Liver (tissue), 3 donors: ENCODE measurements at regions not wholly inside any gene's neighbourhood (a gene's known extent, or its start where the extent isn't known, plus 50 kb on each side); places are given as distances from the start of the nearest gene placed in this dataset.

ENCODE experiments used
- RAD21 ChIP-seq, 2 donors: IDR thresholded peaks; 2 replicates each; pipeline ENCODE4 v1.6.1; 2016; ENCODE audit warnings: antibody characterized with exemption in 2 of 2, mild to moderate bottlenecking in 2 of 2
- RXRA ChIP-seq, 2 donors: IDR thresholded peaks; 2 replicates each; pipeline ENCODE4 v1.6.1; 2017 to 2018; ENCODE audit warnings: antibody characterized with exemption in 2 of 2, mild to moderate bottlenecking in 1 of 2
- TAF1 ChIP-seq: conservative IDR thresholded peaks from 2 replicates; pipeline ENCODE4 v1.6.1; 2016; ENCODE audit warnings: antibody characterized with exemption, mild to moderate bottlenecking
- YY1 ChIP-seq: IDR thresholded peaks from 2 replicates; pipeline ENCODE4 v1.6.1; 2016; ENCODE audit warnings: antibody characterized with exemption, mild to moderate bottlenecking
- TF ChIP-seq, protein P1 (sequence below): fragments of 150-350 bp; IDR thresholded peaks from 2 replicates; pipeline ENCODE4 v1.5.1; 2017; ENCODE audit warnings: improper control_type of control experiment, low read depth, low read length; ENCODE audit not compliant: missing input control
- TF ChIP-seq, protein P2 (sequence below): IDR thresholded peaks from 2 replicates; pipeline ENCODE4 v1.6.1; 2016; ENCODE audit warnings: antibody characterized with exemption
- TF ChIP-seq, protein P3 (sequence below): IDR thresholded peaks from 2 replicates; pipeline ENCODE4 v1.6.1; 2016; ENCODE audit warnings: antibody characterized with exemption
- donor health status: healthy.
- donor health status: healthy.

DNA sequence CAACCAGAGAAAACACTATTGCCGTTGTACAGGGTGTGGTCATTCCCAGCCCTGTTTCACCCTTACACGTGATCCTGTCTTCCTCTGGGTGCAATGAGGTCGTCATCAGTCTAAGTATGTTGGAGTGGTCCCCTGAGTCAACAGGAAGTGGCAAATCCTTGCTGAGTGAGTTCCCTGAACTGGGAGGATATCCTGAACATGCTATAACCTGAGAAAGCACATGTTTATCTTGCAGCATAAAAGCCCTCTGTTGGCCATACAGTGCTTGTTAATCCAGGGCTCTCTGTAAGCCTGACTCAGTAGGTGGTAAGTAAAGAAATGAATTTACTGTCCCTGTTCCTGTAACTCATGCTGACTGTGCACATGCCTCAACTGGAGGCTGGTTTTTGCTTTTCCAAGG is 477.8 kb upstream of the RGMA start:
- TF ChIP-seq, protein P1, sequence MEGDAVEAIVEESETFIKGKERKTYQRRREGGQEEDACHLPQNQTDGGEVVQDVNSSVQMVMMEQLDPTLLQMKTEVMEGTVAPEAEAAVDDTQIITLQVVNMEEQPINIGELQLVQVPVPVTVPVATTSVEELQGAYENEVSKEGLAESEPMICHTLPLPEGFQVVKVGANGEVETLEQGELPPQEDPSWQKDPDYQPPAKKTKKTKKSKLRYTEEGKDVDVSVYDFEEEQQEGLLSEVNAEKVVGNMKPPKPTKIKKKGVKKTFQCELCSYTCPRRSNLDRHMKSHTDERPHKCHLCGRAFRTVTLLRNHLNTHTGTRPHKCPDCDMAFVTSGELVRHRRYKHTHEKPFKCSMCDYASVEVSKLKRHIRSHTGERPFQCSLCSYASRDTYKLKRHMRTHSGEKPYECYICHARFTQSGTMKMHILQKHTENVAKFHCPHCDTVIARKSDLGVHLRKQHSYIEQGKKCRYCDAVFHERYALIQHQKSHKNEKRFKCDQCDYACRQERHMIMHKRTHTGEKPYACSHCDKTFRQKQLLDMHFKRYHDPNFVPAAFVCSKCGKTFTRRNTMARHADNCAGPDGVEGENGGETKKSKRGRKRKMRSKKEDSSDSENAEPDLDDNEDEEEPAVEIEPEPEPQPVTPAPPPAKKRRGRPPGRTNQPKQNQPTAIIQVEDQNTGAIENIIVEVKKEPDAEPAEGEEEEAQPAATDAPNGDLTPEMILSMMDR: no peak
- TF ChIP-seq TAF1 (no peak), RAD21 (IDR thresholded peaks at IDR 0.05) (no peak), YY1 (no peak), RXRA (IDR thresholded peaks at IDR 0.05) (no peak)
- TF ChIP-seq, protein P2, sequence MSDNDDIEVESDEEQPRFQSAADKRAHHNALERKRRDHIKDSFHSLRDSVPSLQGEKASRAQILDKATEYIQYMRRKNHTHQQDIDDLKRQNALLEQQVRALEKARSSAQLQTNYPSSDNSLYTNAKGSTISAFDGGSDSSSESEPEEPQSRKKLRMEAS: no peak
- TF ChIP-seq, protein P3, sequence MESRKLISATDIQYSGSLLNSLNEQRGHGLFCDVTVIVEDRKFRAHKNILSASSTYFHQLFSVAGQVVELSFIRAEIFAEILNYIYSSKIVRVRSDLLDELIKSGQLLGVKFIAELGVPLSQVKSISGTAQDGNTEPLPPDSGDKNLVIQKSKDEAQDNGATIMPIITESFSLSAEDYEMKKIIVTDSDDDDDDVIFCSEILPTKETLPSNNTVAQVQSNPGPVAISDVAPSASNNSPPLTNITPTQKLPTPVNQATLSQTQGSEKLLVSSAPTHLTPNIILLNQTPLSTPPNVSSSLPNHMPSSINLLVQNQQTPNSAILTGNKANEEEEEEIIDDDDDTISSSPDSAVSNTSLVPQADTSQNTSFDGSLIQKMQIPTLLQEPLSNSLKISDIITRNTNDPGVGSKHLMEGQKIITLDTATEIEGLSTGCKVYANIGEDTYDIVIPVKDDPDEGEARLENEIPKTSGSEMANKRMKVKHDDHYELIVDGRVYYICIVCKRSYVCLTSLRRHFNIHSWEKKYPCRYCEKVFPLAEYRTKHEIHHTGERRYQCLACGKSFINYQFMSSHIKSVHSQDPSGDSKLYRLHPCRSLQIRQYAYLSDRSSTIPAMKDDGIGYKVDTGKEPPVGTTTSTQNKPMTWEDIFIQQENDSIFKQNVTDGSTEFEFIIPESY: no peak
